ENCODE measurements at regions not wholly inside any gene's neighbourhood (a gene's known extent, or its start where the extent isn't known, plus 50 kb on each side); places are given as distances from the start of the nearest gene placed in this dataset.

- TF ChIP-seq MAX (IDR thresholded peaks at IDR 0.05; ENCODE audit: low read depth, low read length) (no peak), POLR2A (IDR thresholded peaks at IDR 0.05; ENCODE audit: extremely low read depth, insufficient read length) (no peak), MYC (IDR thresholded peaks at IDR 0.05; ENCODE audit: low read depth, low read length) (no peak), CTCF (IDR thresholded peaks at IDR 0.05; ENCODE audit: low read depth, low read length) (no peak)
- no peak for DNase-seq (ENCODE audit: low read depth)
- no peak overlapping the region for H3K4me3 ChIP-seq (ENCODE audit: low read depth, low read length)
These were observed 50.3 kb downstream of the NAV1 start for GRCh38 chr1:201589186-201589585.

GRCh38 chr1:201590474-201590873 lies 51.5 kb downstream of the NAV1 start:
- no peak overlapping the region for H3K4me3 ChIP-seq (ENCODE audit: low read depth, low read length)
- DNase-seq (ENCODE audit: low read depth) = no peak
- TF ChIP-seq MAX (IDR thresholded peaks at IDR 0.05; ENCODE audit: low read depth, low read length) (no peak), POLR2A (IDR thresholded peaks at IDR 0.05; ENCODE audit: extremely low read depth, insufficient read length) (no peak), CTCF (IDR thresholded peaks at IDR 0.05; ENCODE audit: low read depth, low read length) (no peak), MYC (IDR thresholded peaks at IDR 0.05; ENCODE audit: low read depth, low read length) (no peak)

GRCh38 chr1:201591348-201591747 lies 52.4 kb downstream of the NAV1 start:
- DNase-seq (ENCODE audit: low read depth) = no peak
- TF ChIP-seq POLR2A (IDR thresholded peaks at IDR 0.05; ENCODE audit: extremely low read depth, insufficient read length) = no peak
- no peak for TF ChIP-seq MYC (IDR thresholded peaks at IDR 0.05; ENCODE audit: low read depth, low read length)
- TF ChIP-seq MAX (IDR thresholded peaks at IDR 0.05; ENCODE audit: low read depth, low read length) = no peak
- no peak for TF ChIP-seq CTCF (IDR thresholded peaks at IDR 0.05; ENCODE audit: low read depth, low read length)
- no peak overlapping the region for H3K4me3 ChIP-seq (ENCODE audit: low read depth, low read length)

- TF ChIP-seq CTCF (IDR thresholded peaks at IDR 0.05; ENCODE audit: low read depth, low read length) (no peak), MAX (IDR thresholded peaks at IDR 0.05; ENCODE audit: low read depth, low read length) (no peak), POLR2A (IDR thresholded peaks at IDR 0.05; ENCODE audit: extremely low read depth, insufficient read length) (no peak), MYC (IDR thresholded peaks at IDR 0.05; ENCODE audit: low read depth, low read length) (no peak)
- H3K4me3 ChIP-seq (ENCODE audit: low read depth, low read length) = no peak overlapping the region
These were observed 53.1 kb downstream of the NAV1 start for GRCh38 chr1:201591981-201592380.

GRCh38 chr1:201593200-201593921 lies 54.4 kb downstream of the NAV1 start:
- peak; percentile 67 for DNase-seq (ENCODE audit: low read depth)

More at GRCh38 chr1:201591981-201592380, 53.1 kb downstream of the NAV1 start:
- no peak for DNase-seq (ENCODE audit: low read depth)

More at GRCh38 chr1:201593200-201593921, 54.4 kb downstream of the NAV1 start:
- TF ChIP-seq MAX (IDR thresholded peaks at IDR 0.05; ENCODE audit: low read depth, low read length) (peak; percentile 50), MYC (IDR thresholded peaks at IDR 0.05; ENCODE audit: low read depth, low read length) (peak; percentile 78), POLR2A (IDR thresholded peaks at IDR 0.05; ENCODE audit: extremely low read depth, insufficient read length) (no peak), CTCF (IDR thresholded peaks at IDR 0.05; ENCODE audit: low read depth, low read length) (no peak)
- H3K4me3 ChIP-seq (ENCODE audit: low read depth, low read length) = no peak overlapping the region

Measured in NB4 (cell line).